Natural killer cell (primary cell): ENCODE measurements at regions not wholly inside any gene's neighbourhood (a gene's known extent, or its start where the extent isn't known, plus 50 kb on each side); places are given as distances from the start of the nearest gene placed in this dataset.
"Not testable (repeated sequence)": the region's sequence is repeated elsewhere in the genome, so short reads cannot be mapped to it uniquely, and the experiment has no call there.

Experiments used
- ATAC-seq, 3 donors: fragments of 150-1000 bp in 2 of 3; fragments of 200-7000 bp in 1 of 3; cut with Tn5 transposase; 1 replicate in 1 of 3; 2 replicates in 2 of 3; pipeline ENCODE4 v1.10.0; 2021; ENCODE audit warnings: mild to moderate bottlenecking in 2 of 3, moderate library complexity in 2 of 3
- DNase-seq, 2 donors: peaks; one replicate each; pipeline versions ENCODE4 v3.0.0 to v3.0.0-alpha.2; 2013 to 2021; ENCODE audit warnings: mixed read lengths in 1 of 2
- H3K27ac ChIP-seq: one replicate; pipeline ENCODE4 v1.5.1; 2013; ENCODE audit warnings: mild to moderate bottlenecking, low read length
- H3K27me3 ChIP-seq: one replicate; pipeline ENCODE4 v1.6.1; 2013; ENCODE audit warnings: low read length; ENCODE audit not compliant: control insufficient read depth, insufficient read depth
- H3K36me3 ChIP-seq: one replicate; pipeline ENCODE4 v1.6.1; 2013; ENCODE audit warnings: low read length; ENCODE audit not compliant: control insufficient read depth, insufficient read depth
- H3K4me1 ChIP-seq: one replicate; pipeline ENCODE4 v1.6.1; 2013; ENCODE audit warnings: low read length; ENCODE audit not compliant: control insufficient read depth, insufficient read depth
- H3K4me3 ChIP-seq: one replicate; pipeline ENCODE4 v1.5.1; 2013; ENCODE audit warnings: low read length
- H3K9me3 ChIP-seq: one replicate; pipeline ENCODE4 v1.6.1; 2013; ENCODE audit warnings: low read length; ENCODE audit not compliant: control insufficient read depth, insufficient read depth
- H3K27ac Mint-ChIP-seq, 2 donors: one replicate each; pipeline ENCODE4 v1.8.0; 2022; ENCODE audit warnings: mild to moderate bottlenecking in 2 of 2, mixed read lengths in 2 of 2, moderate library complexity in 1 of 2
- H3K27me3 Mint-ChIP-seq, 2 donors: one replicate each; pipeline ENCODE4 v1.8.0; 2022; ENCODE audit warnings: low read depth in 2 of 2, mixed read lengths in 2 of 2
- H3K36me3 Mint-ChIP-seq: one replicate; pipeline ENCODE4 v1.8.0; 2022; ENCODE audit warnings: mixed read lengths
- H3K4me1 Mint-ChIP-seq, 2 donors: one replicate each; pipeline ENCODE4 v1.8.0; 2022; ENCODE audit warnings: mixed read lengths in 2 of 2
- H3K4me3 Mint-ChIP-seq: one replicate; pipeline ENCODE4 v1.8.0; 2022; ENCODE audit warnings: mild to moderate bottlenecking, moderate library complexity, mixed read lengths
- H3K9me3 Mint-ChIP-seq, 2 donors: one replicate each; pipeline ENCODE4 v1.8.0; 2022; ENCODE audit warnings: mixed read lengths in 2 of 2
- WGBS: methylation state at CpG from one replicate; pipeline ENCODE4 v1.1.7; 2013; ENCODE audit warnings: missing lambda C conversion rate; ENCODE audit not compliant: insufficient coverage; 5-methylcytosine and 5-hydroxymethylcytosine counted together
- intact Hi-C: fragments of 100-400 bp; cut with micrococcal nuclease; formaldehyde crosslinking; loops from one replicate; pipeline ENCODE4 v1.14.2; 2022
- TF ChIP-seq, protein P1 (sequence below): fragments of 200-600 bp; IDR thresholded peaks from one replicate; pipeline ENCODE4 v1.8.0; 2022; ENCODE audit warnings: antibody characterized with exemption

DNA sequence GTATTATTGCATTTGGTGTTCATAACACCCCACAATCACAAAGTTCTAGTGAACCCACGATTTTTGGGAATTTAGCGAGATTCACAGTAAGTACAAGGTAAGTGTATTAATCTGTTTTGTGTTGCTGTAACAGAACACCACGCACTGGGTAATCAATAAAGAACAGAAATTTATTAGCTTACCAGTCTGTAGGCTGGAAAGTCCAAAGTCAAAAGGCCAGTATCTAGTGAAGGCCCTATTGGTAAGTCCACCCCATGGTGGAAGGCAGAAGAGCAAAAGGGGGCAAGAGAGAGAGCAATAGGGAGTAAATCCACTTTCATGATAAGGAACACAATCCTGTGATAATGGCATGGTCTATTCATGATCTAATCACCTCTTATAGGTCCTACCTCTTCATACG, 190.3 kb upstream of the KCNMB2 start:
- Histone ChIP-seq H3K4me3 (no peak overlapping the region), H3K36me3 (no peaks in the 10 kb centered on the region), H3K9me3 (peaks cover 6% of the 10 kb centered on the region), H3K27me3 (no peaks in the 10 kb centered on the region), H3K4me1 (peaks cover 10% of the 10 kb centered on the region), H3K27ac (no peak overlapping the region)
- Mint-ChIP-seq H3K4me1 (peaks cover 10 to 15% of the 10 kb centered on the region in 2 donors), H3K9me3 (no peaks in the 10 kb centered on the region), H3K36me3 (no peaks in the 10 kb centered on the region), H3K4me3 (no peak overlapping the region), H3K27ac (no peak overlapping the region), H3K27me3 (peaks cover 0 to 12% of the 10 kb centered on the region in 2 donors)
- intact Hi-C loops = no loop called here
- TF ChIP-seq, protein P1, sequence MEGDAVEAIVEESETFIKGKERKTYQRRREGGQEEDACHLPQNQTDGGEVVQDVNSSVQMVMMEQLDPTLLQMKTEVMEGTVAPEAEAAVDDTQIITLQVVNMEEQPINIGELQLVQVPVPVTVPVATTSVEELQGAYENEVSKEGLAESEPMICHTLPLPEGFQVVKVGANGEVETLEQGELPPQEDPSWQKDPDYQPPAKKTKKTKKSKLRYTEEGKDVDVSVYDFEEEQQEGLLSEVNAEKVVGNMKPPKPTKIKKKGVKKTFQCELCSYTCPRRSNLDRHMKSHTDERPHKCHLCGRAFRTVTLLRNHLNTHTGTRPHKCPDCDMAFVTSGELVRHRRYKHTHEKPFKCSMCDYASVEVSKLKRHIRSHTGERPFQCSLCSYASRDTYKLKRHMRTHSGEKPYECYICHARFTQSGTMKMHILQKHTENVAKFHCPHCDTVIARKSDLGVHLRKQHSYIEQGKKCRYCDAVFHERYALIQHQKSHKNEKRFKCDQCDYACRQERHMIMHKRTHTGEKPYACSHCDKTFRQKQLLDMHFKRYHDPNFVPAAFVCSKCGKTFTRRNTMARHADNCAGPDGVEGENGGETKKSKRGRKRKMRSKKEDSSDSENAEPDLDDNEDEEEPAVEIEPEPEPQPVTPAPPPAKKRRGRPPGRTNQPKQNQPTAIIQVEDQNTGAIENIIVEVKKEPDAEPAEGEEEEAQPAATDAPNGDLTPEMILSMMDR = no peak
- DNase-seq (no peak), ATAC-seq (no peak)
- 89% methylated on average over 3 of the region's 4 CpGs for WGBS

DNA sequence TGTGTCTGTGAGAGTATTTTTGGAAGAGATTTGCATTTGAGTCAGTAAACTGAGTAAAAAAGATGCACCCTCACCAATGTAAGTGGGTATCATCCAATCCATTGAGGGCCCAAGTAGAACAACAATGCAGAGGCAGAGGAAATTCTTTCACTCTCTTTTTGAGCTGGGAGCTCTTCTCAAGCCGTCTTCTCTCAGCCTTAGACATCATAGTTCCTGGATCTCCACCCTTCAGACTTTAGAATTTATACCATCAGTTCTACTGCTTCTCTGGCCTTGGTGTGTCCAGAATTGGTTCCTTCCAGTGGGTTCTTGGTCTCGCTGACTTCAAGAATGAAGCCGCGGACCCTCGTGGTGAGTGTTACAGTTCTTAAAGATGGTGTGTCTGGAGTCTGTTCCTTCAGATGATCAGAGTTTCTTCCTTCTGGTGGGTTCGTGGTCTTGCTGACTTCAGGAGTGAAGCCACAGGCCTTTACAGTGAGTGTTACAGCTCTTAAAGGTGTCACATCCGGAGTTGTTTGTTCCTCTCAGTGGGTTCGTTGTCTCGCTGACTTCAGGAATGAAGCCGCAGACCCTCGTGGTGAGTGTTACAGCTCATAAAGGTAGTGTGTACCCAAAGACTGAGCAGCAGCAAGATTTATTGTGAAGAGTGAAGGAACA, 187.5 kb upstream of the KCNMB2 start:
- H3K4me3 ChIP-seq, intact Hi-C loops, H3K27ac ChIP-seq, H3K27me3 Mint-ChIP-seq, H3K36me3 ChIP-seq, H3K36me3 Mint-ChIP-seq, H3K9me3 Mint-ChIP-seq, H3K9me3 ChIP-seq, H3K27me3 ChIP-seq: not testable (repeated sequence)
- H3K4me3 Mint-ChIP-seq = peak overlapping the region; percentile 66
- H3K4me1 ChIP-seq = peaks cover 10% of the 10 kb centered on the region
- 65% methylated on average over 11 of the region's 11 CpGs for WGBS
- H3K27ac Mint-ChIP-seq = peak overlapping the region; percentile 64 to 65
- DNase-seq (peak; percentile 29 to 53), ATAC-seq (peak; percentile 72 to 80 (median 72))
- peaks cover 10 to 11% of the 10 kb centered on the region in 2 donors for H3K4me1 Mint-ChIP-seq

DNA sequence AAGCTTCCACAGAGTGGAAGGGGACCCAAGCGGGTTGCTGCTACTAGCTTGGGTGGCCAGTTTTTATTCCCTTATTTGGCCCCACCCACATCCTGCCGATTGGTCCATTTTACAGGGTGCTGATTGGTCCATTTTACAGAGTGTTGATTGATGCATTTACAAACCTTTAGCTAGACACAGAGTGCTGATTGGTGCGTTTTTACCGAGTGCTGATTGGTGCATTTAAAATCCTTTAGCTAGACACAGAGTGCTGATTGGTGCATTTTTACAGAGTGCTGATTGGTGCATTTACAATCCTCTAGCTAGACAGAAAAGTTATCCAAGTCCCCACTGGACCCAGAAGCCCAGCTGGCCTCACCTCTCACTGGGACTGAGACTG, 187.0 kb upstream of the KCNMB2 start:
- Mint-ChIP-seq H3K4me3 (peak overlapping the region; percentile 66), H3K27ac (peak overlapping the region; percentile 64 to 65)
- DNase-seq, intact Hi-C loops, H3K27me3 ChIP-seq, H3K9me3 Mint-ChIP-seq, H3K27ac ChIP-seq, H3K4me3 ChIP-seq, H3K27me3 Mint-ChIP-seq, H3K4me1 Mint-ChIP-seq, ATAC-seq, H3K36me3 Mint-ChIP-seq, H3K9me3 ChIP-seq, H3K36me3 ChIP-seq: not testable (repeated sequence)
- H3K4me1 ChIP-seq = peaks cover 10% of the 10 kb centered on the region
- WGBS = 94% methylated on average over 4 of the region's 4 CpGs

DNA sequence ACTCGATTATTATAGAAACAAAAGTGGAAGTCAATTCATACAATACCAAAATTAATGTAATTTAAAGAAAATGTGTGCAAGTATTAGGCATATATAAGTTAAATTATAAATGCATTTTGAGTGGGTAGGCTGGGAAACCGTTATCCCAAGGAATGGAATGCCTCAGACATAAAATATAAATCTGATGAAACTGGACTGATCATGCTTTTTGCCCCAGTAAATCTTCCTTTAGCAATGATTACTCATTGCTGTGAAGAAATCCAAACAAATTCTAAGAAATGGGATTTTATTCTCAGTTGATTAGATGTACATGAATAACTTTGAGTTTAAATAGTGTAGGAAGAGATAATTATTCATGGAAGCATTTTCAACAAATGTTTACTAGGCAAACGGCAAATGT, 185.5 kb upstream of the KCNMB2 start:
- TF ChIP-seq, protein P1 = no peak
- no peak overlapping the region for H3K4me3 ChIP-seq
- H3K4me1 ChIP-seq = peaks cover 10% of the 10 kb centered on the region
- H3K9me3 ChIP-seq = peaks cover 6% of the 10 kb centered on the region
- Mint-ChIP-seq H3K4me3 (no peak overlapping the region), H3K27ac (no peak overlapping the region), H3K27me3 (no peaks in the 10 kb centered on the region), H3K36me3 (no peaks in the 10 kb centered on the region), H3K9me3 (no peaks in the 10 kb centered on the region), H3K4me1 (peaks cover 8 to 10% of the 10 kb centered on the region in 2 donors)
- intact Hi-C loops = no loop called here
- no peak for ATAC-seq
- no peaks in the 10 kb centered on the region for H3K27me3 ChIP-seq
- no peak for DNase-seq
- whole genome bisulfite sequencing = 84% methylated on average over 2 of the region's 3 CpGs
- H3K27ac ChIP-seq = no peak overlapping the region
- no peaks in the 10 kb centered on the region for H3K36me3 ChIP-seq
